Activated naive CD8-positive, alpha-beta T cell treated with anti-CD3 and anti-CD28 coated beads, Interleukin-2, amount 10 ng/mL, durations not matched to agents 7 days and 5 days (primary cell): ENCODE measurements at regions not wholly inside any gene's neighbourhood (a gene's known extent, or its start where the extent isn't known, plus 50 kb on each side); places are given as distances from the start of the nearest gene placed in this dataset.

ENCODE experiments used
- ATAC-seq: fragments of 150-1000 bp; cut with Tn5 transposase; one replicate; pipeline ENCODE4 v1.10.0; 2021; ENCODE audit warnings: low read depth, moderate library complexity
- POLR2A ChIA-PET: fragments of 350-600 bp; sonication (Branson Sonifier 250); formaldehyde crosslinking; loops from one replicate; lab custom pipeline; 2021; ENCODE audit warnings: antibody characterized with exemption; lab: Charles Lee
- DNase-seq: peaks from one replicate; pipeline ENCODE4 v3.0.0; 2021
- H3K27ac Mint-ChIP-seq: one replicate; pipeline ENCODE4 v1.8.0; 2022; ENCODE audit warnings: mild to moderate bottlenecking, mixed read lengths
- H3K27me3 Mint-ChIP-seq: one replicate; pipeline ENCODE4 v1.8.0; 2022; ENCODE audit warnings: mild to moderate bottlenecking, moderate library complexity, mixed read lengths
- H3K36me3 Mint-ChIP-seq: one replicate; pipeline ENCODE4 v1.8.0; 2021; ENCODE audit warnings: mild to moderate bottlenecking, mixed read lengths
- H3K4me1 Mint-ChIP-seq: one replicate; pipeline ENCODE4 v1.8.0; 2021; ENCODE audit warnings: mixed read lengths
- H3K4me3 Mint-ChIP-seq: one replicate; pipeline ENCODE4 v1.8.0; 2022; ENCODE audit warnings: mild to moderate bottlenecking, moderate library complexity, mixed read lengths
- H3K9me3 Mint-ChIP-seq: one replicate; pipeline ENCODE4 v1.8.0; 2021; ENCODE audit warnings: mixed read lengths

GRCh38 chr1:19591482-19592091, 52.5 kb upstream of the NBL1 start:
- ATAC-seq: no peak
- Mint-ChIP-seq H3K27me3 (peaks cover 8% of the 10 kb centered on the region), H3K4me1 (peaks cover 7% of the 10 kb centered on the region), H3K9me3 (no peaks in the 10 kb centered on the region), H3K36me3 (no peaks in the 10 kb centered on the region), H3K4me3 (no peak overlapping the region), H3K27ac (no peak overlapping the region)
- DNase-seq: no peak
- POLR2A ChIA-PET: no interaction called here

- Mint-ChIP-seq H3K27me3 (peaks cover 7% of the 10 kb centered on the region), H3K9me3 (peaks cover 4% of the 10 kb centered on the region), H3K4me3 (no peak overlapping the region), H3K4me1 (peaks cover 6% of the 10 kb centered on the region), H3K27ac (no peak overlapping the region), H3K36me3 (no peaks in the 10 kb centered on the region)
- POLR2A ChIA-PET: no interaction called here
- no peak for ATAC-seq
- DNase-seq: no peak
These were observed 58.6 kb upstream of the NBL1 start for GRCh38 chr1:19585507-19585906.

GRCh38 chr1:19582318-19582717, 61.8 kb upstream of the NBL1 start:
- ATAC-seq (peak; percentile 89), DNase-seq (peak; percentile 81)
- peaks cover 3% of the 10 kb centered on the region for H3K27me3 Mint-ChIP-seq
- H3K27ac Mint-ChIP-seq: no peak overlapping the region
- H3K9me3 Mint-ChIP-seq: peaks cover 4% of the 10 kb centered on the region
- H3K4me3 Mint-ChIP-seq: no peak overlapping the region
- no peaks in the 10 kb centered on the region for H3K36me3 Mint-ChIP-seq
- H3K4me1 Mint-ChIP-seq: peaks cover 6% of the 10 kb centered on the region
- POLR2A ChIA-PET: interaction anchor here (1.0 to 2.0 kb wide), 2 partner anchors 95 to 190 kb away, joined by 3 to 16 read pairs; no protein-coding TSS in a partner anchor

DNA sequence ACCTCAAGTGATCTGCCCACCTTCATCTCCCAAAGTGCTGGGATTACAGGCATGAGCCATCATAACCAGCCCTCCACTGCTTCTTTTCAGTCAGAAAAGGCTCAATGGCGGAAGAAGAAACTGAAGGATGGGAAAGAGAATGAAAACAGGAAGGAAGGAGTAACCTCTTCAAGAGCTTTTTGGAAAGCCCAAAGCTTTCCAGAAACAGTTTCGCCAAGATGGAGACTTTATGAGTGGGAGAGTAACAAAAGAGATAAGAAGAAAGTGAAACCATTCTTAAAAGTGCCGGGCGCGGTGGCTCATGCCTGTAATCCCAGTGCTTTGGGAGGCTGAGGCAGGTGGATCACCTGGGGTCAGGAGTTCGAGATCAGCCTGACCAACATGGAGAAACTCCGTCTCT, 62.7 kb upstream of the NBL1 start:
- Mint-ChIP-seq H3K4me3 (no peak overlapping the region), H3K36me3 (no peaks in the 10 kb centered on the region), H3K27me3 (peaks cover 3% of the 10 kb centered on the region), H3K9me3 (peaks cover 4% of the 10 kb centered on the region), H3K27ac (no peak overlapping the region), H3K4me1 (peaks cover 6% of the 10 kb centered on the region)
- ATAC-seq (no peak), DNase-seq (no peak)
- POLR2A ChIA-PET: no interaction called here

- Mint-ChIP-seq H3K36me3 (no peaks in the 10 kb centered on the region), H3K4me1 (peaks cover 6% of the 10 kb centered on the region), H3K27ac (no peak overlapping the region), H3K9me3 (no peaks in the 10 kb centered on the region), H3K27me3 (peaks cover 8% of the 10 kb centered on the region), H3K4me3 (no peak overlapping the region)
- ATAC-seq (no peak), DNase-seq (no peak)
- POLR2A ChIA-PET: no interaction called here
These were observed 66.5 kb upstream of the NBL1 start for GRCh38 chr1:19577561-19577960.

DNA sequence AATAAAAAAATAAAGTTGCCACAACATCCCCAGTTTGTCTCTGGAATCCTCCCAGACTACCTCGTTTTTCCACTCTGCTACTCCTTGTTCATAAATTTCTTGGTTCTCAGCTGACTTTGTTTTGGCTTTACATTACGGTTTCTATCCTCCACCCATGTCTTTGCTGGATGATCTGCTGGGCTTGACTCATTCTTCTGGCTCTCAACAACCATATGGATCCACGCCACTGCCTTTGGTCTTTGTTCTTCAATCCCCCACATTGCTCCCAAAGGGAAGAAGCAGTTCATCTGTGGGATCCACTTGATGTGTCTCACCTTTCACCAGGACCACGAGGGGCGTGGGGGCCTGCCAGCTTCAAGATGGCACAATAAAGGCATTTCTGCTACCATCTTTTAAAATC, 67.1 kb upstream of the NBL1 start:
- Mint-ChIP-seq H3K4me1 (peaks cover 2% of the 10 kb centered on the region), H3K27ac (no peak overlapping the region), H3K36me3 (no peaks in the 10 kb centered on the region), H3K27me3 (peaks cover 8% of the 10 kb centered on the region), H3K4me3 (no peak overlapping the region), H3K9me3 (no peaks in the 10 kb centered on the region)
- no peak for DNase-seq
- no peak for ATAC-seq
- POLR2A ChIA-PET: interaction anchor here (0.7 kb wide), 1 partner anchor 354 kb away, joined by 3 read pairs; no protein-coding TSS in a partner anchor

DNA sequence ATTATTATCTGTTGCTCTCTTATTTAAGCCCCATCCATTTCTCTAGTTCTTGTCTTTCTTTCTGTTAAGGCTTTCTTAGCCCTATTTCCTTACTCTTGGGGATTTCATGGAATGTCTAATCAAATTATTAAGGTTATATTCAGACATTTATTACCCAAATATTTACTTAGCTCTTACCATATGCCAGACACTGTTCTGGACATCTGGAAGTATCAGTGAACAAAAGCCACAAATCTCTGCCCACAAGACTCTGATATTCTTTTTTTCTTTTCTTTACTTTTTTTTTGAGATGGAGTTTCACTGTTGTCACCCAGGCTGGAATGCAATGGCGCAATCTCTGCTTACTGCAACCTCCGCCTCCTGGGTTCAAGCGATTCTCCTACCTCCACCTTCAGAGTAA, 74.3 kb upstream of the NBL1 start:
- Mint-ChIP-seq H3K4me3 (no peak overlapping the region), H3K27ac (no peak overlapping the region), H3K4me1 (no peaks in the 10 kb centered on the region), H3K36me3 (no peaks in the 10 kb centered on the region), H3K9me3 (no peaks in the 10 kb centered on the region), H3K27me3 (peaks cover 4% of the 10 kb centered on the region)
- DNase-seq (no peak), ATAC-seq (no peak)
- POLR2A ChIA-PET: interaction anchor here (0.6 kb wide), 1 partner anchor 8 kb away, joined by 4 read pairs; no protein-coding TSS in a partner anchor

GRCh38 chr1:19567041-19567440, 77.1 kb upstream of the NBL1 start:
- Mint-ChIP-seq H3K27ac (no peak overlapping the region), H3K27me3 (no peaks in the 10 kb centered on the region), H3K9me3 (no peaks in the 10 kb centered on the region), H3K4me3 (no peak overlapping the region), H3K36me3 (no peaks in the 10 kb centered on the region), H3K4me1 (no peaks in the 10 kb centered on the region)
- ATAC-seq: no peak
- POLR2A ChIA-PET: no interaction called here
- DNase-seq: no peak

DNA sequence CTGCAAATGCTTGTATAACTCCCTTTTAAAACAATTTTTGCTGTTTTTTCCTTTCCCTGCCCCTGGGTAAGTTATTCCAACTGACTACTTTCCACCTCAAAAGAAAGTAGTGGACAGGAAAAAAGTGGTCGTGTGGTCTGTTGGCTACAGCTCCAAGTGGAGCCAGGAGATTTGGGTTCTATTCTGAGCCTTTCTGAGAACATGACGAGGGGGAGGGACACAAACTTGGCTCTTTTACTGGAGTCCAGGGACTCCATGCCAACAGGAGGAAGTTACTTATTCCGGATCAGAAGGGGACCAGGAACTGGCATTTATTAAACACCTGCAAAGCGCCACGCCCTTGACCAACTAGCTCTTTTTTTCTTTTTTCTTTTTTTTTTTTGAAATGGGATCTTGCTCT, 79.0 kb upstream of the CAPZB start:
- Mint-ChIP-seq H3K4me1 (no peaks in the 10 kb centered on the region), H3K4me3 (no peak overlapping the region), H3K36me3 (no peaks in the 10 kb centered on the region), H3K27me3 (peaks cover 2% of the 10 kb centered on the region), H3K9me3 (no peaks in the 10 kb centered on the region), H3K27ac (no peak overlapping the region)
- DNase-seq (no peak), ATAC-seq (no peak)
- POLR2A ChIA-PET: no interaction called here

GRCh38 chr1:19563324-19564097, 78.2 kb upstream of the CAPZB start:
- peaks cover 5% of the 10 kb centered on the region for H3K27me3 Mint-ChIP-seq
- no peak overlapping the region for H3K4me3 Mint-ChIP-seq
- ATAC-seq (no peak), DNase-seq (no peak)
- H3K36me3 Mint-ChIP-seq: no peaks in the 10 kb centered on the region
- H3K9me3 Mint-ChIP-seq: no peaks in the 10 kb centered on the region
- H3K27ac Mint-ChIP-seq: no peak overlapping the region
- POLR2A ChIA-PET: no interaction called here
- no peaks in the 10 kb centered on the region for H3K4me1 Mint-ChIP-seq

DNA sequence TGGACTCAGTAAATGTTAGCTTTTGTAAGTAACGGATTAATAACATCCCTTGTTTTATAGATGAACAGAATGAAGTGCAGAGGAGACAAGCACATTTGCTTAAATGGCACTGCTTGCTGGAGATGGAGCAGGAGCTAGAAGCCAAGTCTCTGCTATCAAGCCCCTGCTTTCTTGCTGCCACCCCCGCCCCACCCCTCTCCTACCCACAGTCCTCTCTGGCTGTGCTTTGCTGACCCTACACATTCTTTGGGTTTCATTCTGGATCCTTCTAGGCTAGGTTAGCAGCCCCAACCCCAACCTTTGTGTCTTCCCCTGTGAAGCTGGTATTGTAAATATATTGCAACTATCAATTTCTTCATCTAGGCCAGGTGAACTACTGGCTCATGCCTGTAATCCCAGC, 77.5 kb upstream of the CAPZB start:
- Mint-ChIP-seq H3K4me3 (no peak overlapping the region), H3K36me3 (no peaks in the 10 kb centered on the region), H3K27ac (no peak overlapping the region), H3K9me3 (no peaks in the 10 kb centered on the region), H3K4me1 (peaks cover 3% of the 10 kb centered on the region), H3K27me3 (peaks cover 10% of the 10 kb centered on the region)
- POLR2A ChIA-PET: no interaction called here
- no peak for ATAC-seq
- DNase-seq: no peak

DNA sequence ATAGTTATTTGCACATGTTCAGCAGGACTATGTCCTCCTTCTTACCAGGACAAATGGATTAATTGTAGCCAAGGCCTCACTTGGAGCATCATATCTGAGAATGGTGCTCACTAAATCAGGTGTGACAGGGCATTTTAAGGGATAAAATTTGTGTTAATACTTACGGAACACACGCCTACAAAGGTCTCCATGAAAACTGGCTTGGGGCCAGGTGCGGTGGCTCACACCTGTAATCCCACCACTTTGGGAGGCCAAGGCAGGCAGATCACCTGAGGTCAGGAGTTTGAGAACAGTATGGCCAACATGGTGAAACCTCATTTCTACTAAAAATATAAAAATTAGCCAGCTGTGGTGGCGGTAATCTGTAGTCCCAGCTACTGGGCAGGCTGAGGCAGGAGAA, 75.1 kb upstream of the CAPZB start:
- ATAC-seq: no peak
- Mint-ChIP-seq H3K4me3 (no peak overlapping the region), H3K9me3 (no peaks in the 10 kb centered on the region), H3K27me3 (peaks cover 15% of the 10 kb centered on the region), H3K4me1 (peaks cover 4% of the 10 kb centered on the region), H3K27ac (no peak overlapping the region), H3K36me3 (no peaks in the 10 kb centered on the region)
- POLR2A ChIA-PET: no interaction called here
- no peak for DNase-seq

DNA sequence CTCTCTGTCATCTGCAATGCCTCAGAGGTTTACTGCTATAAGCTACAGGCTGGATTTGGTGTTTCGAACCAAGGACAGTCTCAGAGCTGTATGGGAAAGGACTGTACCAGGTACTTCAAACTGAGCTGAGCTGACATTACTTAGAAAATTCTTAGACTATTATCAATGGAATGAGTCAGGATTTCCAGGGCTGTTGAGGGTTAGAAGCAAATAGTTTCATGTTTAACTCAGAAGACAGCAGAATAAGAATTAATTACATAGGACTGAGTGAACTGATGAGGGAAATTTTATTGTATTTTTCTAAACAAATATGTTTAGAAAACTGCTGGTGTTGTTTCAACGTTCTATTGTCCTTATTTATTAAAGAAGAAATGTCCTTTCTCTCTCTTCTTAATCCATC, 74.3 kb upstream of the CAPZB start:
- H3K27me3 Mint-ChIP-seq: peaks cover 15% of the 10 kb centered on the region
- POLR2A ChIA-PET: no interaction called here
- ATAC-seq (no peak), DNase-seq (no peak)
- H3K36me3 Mint-ChIP-seq: no peaks in the 10 kb centered on the region
- H3K4me1 Mint-ChIP-seq: peaks cover 4% of the 10 kb centered on the region
- H3K27ac Mint-ChIP-seq: no peak overlapping the region
- no peaks in the 10 kb centered on the region for H3K9me3 Mint-ChIP-seq
- no peak overlapping the region for H3K4me3 Mint-ChIP-seq

DNA sequence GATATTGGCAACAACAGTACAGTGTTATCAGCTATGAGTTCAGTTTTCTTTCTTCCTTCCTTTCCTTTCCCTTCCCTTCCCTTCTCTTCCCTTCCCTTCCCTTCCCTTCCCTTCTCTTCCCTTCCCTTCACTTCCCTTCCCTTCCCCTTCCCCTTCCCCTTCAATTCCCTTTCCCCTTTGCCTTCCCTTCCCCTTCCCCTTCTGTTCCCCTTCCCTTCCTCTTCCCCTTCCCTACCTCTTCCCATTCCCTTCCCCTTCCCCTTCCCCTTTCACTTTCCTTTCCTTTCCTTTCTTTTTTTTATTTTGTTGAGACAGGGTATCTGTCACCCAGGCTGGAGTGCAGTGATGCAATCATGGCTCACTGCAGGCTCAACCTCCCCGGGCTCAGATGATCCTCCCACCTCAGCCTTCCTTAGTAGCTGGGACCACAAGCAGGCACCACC, 72.3 kb upstream of the CAPZB start:
- Mint-ChIP-seq H3K36me3 (no peaks in the 10 kb centered on the region), H3K4me1 (peaks cover 4% of the 10 kb centered on the region), H3K9me3 (peaks cover under 1% of the 10 kb centered on the region), H3K27me3 (peaks cover 15% of the 10 kb centered on the region), H3K27ac (no peak overlapping the region), H3K4me3 (no peak overlapping the region)
- ATAC-seq (no peak), DNase-seq (no peak)
- POLR2A ChIA-PET: no interaction called here
